A549 (cell line): ENCODE measurements at regions not wholly inside any gene's neighbourhood (a gene's known extent, or its start where the extent isn't known, plus 50 kb on each side); places are given as distances from the start of the nearest gene placed in this dataset.

Experiments
- ATAC-seq, 2 experiments: fragments of 200-7000 bp in 1 of 2; fragments of >200 bp in 1 of 2; cut with Nextera tagmentation in 1 of 2; cut with Tn5 transposase in 1 of 2; 3 replicates each; pipeline versions ENCODE4 v1.8.0 to v1.9.1; 2018 to 2020; ENCODE audit warnings: mild to moderate bottlenecking in 1 of 2, moderate library complexity in 1 of 2
- CTCF ChIA-PET: fragments of 300-600 bp; sonication (Branson Sonifier 250); formaldehyde crosslinking; extraction: SDS; loops from one replicate; lab custom pipeline; 2021; ENCODE audit warnings: antibody characterized with exemption, inconsistent platforms; lab: Yijun Ruan, JAX
- POLR2A ChIA-PET: fragments of 350-600 bp; formaldehyde crosslinking; extraction: SDS; loops from one replicate; lab custom pipeline; 2021; ENCODE audit warnings: antibody characterized with exemption, inconsistent platforms; lab: Yijun Ruan, JAX
- DNase-seq, 2 experiments: peaks; one replicate each; pipeline versions ENCODE4 v3.0.0 to v3.0.0-alpha.2; 2011 to 2016; ENCODE audit warnings: low read depth in 1 of 2, low spot score in 1 of 2
- FAIRE-seq: peaks from 2 replicates; lab custom pipeline; 2011; peaks lifted over from hg19 to GRCh38; lab: Jason Lieb, UNC
- H3K27ac ChIP-seq, 2 experiments: fragments of >200 bp; sonication (Bioruptor Twin); formaldehyde crosslinking; 3 replicates each; pipeline ENCODE4 v1.5.1; 2016 to 2017
- H3K4me1 ChIP-seq: fragments of >200 bp; sonication (Bioruptor Twin); formaldehyde crosslinking; 3 replicates; pipeline ENCODE4 v1.6.1; 2016
- H3K4me2 ChIP-seq: fragments of >200 bp; sonication (Bioruptor Twin); formaldehyde crosslinking; 3 replicates; pipeline ENCODE4 v1.6.1; 2016
- H3K4me3 ChIP-seq: fragments of >200 bp; sonication (Bioruptor Twin); formaldehyde crosslinking; 3 replicates; pipeline ENCODE4 v1.5.1; 2016
- H3K9me3 ChIP-seq: fragments of >200 bp; sonication (Bioruptor Twin); formaldehyde crosslinking; 3 replicates; pipeline ENCODE4 v1.6.1; 2016
- BHLHE40 ChIP-seq: IDR thresholded peaks from 2 replicates; pipeline ENCODE4 v1.6.1; 2012; ENCODE audit warnings: low read depth, low read length, inconsistent platforms
- CBX2 ChIP-seq: fragments of 200-600 bp; sonication (generic); IDR thresholded peaks from 2 replicates; pipeline ENCODE4 v1.6.1; 2016; ENCODE audit warnings: low read depth, mild to moderate bottlenecking, borderline replicate concordance
- CHD2 ChIP-seq: fragments of 150-350 bp; IDR thresholded peaks from 2 replicates; pipeline ENCODE4 v1.6.1; 2014; ENCODE audit warnings: low read length; ENCODE audit not compliant: partially characterized antibody
- EHF ChIP-seq: fragments of 250-450 bp; sonication (Bioruptor Pico); IDR thresholded peaks from 2 replicates; pipeline ENCODE4 v1.5.0; 2020; ENCODE audit warnings: mild to moderate bottlenecking
- FOXS1 ChIP-seq: fragments of 250-450 bp; sonication (Bioruptor Pico); IDR thresholded peaks from 2 replicates; pipeline ENCODE4 v1.5.0; 2020; ENCODE audit warnings: mild to moderate bottlenecking, moderate library complexity
- GATA3 ChIP-seq: IDR thresholded peaks from 2 replicates; pipeline ENCODE4 v1.6.1; 2012; ENCODE audit warnings: borderline replicate concordance
- HES2 ChIP-seq: fragments of >200 bp; sonication (Bioruptor Twin); formaldehyde crosslinking; IDR thresholded peaks from 2 replicates; pipeline ENCODE4 v1.6.1; 2016
- MYC ChIP-seq: IDR thresholded peaks from 2 replicates; pipeline ENCODE4 v1.6.1; 2012; ENCODE audit warnings: mild to moderate bottlenecking, inconsistent platforms, low read length, improper control_type of control experiment, borderline replicate concordance
- NFE2L2 ChIP-seq: fragments of 150-350 bp; conservative IDR thresholded peaks from 2 replicates; pipeline ENCODE4 v1.6.1; 2014; ENCODE audit warnings: low read length
- POLR2A ChIP-seq: IDR thresholded peaks from 2 replicates; pipeline ENCODE4 v1.6.1; 2012; ENCODE audit warnings: mild to moderate bottlenecking, low read length
- POLR2AphosphoS2 ChIP-seq: conservative IDR thresholded peaks from 2 replicates; pipeline ENCODE4 v1.6.1; 2012; ENCODE audit warnings: low read length, improper control_type of control experiment, inconsistent platforms
- RARB ChIP-seq: fragments of 250-450 bp; sonication (Bioruptor Pico); IDR thresholded peaks from 2 replicates; pipeline ENCODE4 v1.8.0; 2021; ENCODE audit warnings: mild to moderate bottlenecking, moderate library complexity
- TP53 ChIP-seq: fragments of 250-450 bp; sonication (Bioruptor Pico); IDR thresholded peaks from 2 replicates; pipeline ENCODE4 v1.5.0; 2021; ENCODE audit warnings: mild to moderate bottlenecking, moderate library complexity
- ZC3H11A ChIP-seq: fragments of 450-650 bp; IDR thresholded peaks from 2 replicates; pipeline ENCODE4 v1.6.1; 2014; ENCODE audit warnings: antibody characterized with exemption, mild to moderate bottlenecking
- ZFP36 ChIP-seq: fragments of 450-650 bp; IDR thresholded peaks from 2 replicates; pipeline ENCODE4 v1.6.1; 2014; ENCODE audit warnings: borderline replicate concordance; ENCODE audit not compliant: partially characterized antibody
- WGBS: methylation state at CpG from one replicate; pipeline ENCODE4 v1.1.6; 2017; ENCODE audit errors: missing lambda C conversion rate; 5-methylcytosine and 5-hydroxymethylcytosine counted together
- TF ChIP-seq, protein P1 (sequence below): fragments of 200-600 bp; sonication (generic); IDR thresholded peaks from 2 replicates; pipeline ENCODE4 v1.6.1; 2016; ENCODE audit warnings: antibody characterized with exemption, mild to moderate bottlenecking, moderate library complexity
- TF ChIP-seq, protein P2 (sequence below): fragments of 150-350 bp; IDR thresholded peaks from 2 replicates; pipeline ENCODE4 v1.6.1; 2014; ENCODE audit warnings: low read depth, mild to moderate bottlenecking, low read length
- TF ChIP-seq, protein P3 (sequence below): IDR thresholded peaks from 2 replicates; pipeline ENCODE4 v1.6.1; 2012

- TF ChIP-seq, protein P1, sequence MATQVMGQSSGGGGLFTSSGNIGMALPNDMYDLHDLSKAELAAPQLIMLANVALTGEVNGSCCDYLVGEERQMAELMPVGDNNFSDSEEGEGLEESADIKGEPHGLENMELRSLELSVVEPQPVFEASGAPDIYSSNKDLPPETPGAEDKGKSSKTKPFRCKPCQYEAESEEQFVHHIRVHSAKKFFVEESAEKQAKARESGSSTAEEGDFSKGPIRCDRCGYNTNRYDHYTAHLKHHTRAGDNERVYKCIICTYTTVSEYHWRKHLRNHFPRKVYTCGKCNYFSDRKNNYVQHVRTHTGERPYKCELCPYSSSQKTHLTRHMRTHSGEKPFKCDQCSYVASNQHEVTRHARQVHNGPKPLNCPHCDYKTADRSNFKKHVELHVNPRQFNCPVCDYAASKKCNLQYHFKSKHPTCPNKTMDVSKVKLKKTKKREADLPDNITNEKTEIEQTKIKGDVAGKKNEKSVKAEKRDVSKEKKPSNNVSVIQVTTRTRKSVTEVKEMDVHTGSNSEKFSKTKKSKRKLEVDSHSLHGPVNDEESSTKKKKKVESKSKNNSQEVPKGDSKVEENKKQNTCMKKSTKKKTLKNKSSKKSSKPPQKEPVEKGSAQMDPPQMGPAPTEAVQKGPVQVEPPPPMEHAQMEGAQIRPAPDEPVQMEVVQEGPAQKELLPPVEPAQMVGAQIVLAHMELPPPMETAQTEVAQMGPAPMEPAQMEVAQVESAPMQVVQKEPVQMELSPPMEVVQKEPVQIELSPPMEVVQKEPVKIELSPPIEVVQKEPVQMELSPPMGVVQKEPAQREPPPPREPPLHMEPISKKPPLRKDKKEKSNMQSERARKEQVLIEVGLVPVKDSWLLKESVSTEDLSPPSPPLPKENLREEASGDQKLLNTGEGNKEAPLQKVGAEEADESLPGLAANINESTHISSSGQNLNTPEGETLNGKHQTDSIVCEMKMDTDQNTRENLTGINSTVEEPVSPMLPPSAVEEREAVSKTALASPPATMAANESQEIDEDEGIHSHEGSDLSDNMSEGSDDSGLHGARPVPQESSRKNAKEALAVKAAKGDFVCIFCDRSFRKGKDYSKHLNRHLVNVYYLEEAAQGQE, result no peak
- no peak for TF ChIP-seq NFE2L2
- no peak for TF ChIP-seq POLR2A
- TF ChIP-seq, protein P2, sequence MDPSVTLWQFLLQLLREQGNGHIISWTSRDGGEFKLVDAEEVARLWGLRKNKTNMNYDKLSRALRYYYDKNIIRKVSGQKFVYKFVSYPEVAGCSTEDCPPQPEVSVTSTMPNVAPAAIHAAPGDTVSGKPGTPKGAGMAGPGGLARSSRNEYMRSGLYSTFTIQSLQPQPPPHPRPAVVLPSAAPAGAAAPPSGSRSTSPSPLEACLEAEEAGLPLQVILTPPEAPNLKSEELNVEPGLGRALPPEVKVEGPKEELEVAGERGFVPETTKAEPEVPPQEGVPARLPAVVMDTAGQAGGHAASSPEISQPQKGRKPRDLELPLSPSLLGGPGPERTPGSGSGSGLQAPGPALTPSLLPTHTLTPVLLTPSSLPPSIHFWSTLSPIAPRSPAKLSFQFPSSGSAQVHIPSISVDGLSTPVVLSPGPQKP, result no peak
- TF ChIP-seq FOXS1 (CRISPR knock-in tag), result no peak
These were observed 69.0 kb downstream of the RBM43 start (continued) for GRCh38 chr2:151192681-151193080.

DNA sequence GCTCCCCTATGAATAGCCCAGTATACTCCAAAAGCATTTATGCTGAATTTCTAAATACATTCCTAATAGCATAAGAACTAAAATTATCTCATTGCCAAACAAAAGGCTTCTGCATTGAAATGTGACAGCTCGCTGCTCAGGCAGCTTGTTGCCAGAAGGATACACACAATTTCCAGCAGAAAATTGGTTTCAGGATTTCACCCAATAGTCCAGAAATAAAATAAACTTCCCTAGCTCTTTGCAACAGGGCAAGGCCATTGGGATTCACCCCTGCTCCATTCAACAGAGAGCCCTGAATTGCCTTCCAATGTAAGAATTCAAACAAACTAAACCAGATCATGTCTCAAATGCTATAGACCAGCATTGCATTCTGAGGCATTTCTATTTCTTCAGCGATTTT lies 70.7 kb downstream of the RBM43 start:
- CTCF ChIA-PET, result interaction anchor here (1.4 kb wide), 1 partner anchor 48 kb away, joined by 4 read pairs; no protein-coding TSS in a partner anchor

More for the DNA sequence above, 70.7 kb downstream of the RBM43 start:
- no peak for DNase-seq
- Histone ChIP-seq H3K4me2 (no peak overlapping the region), H3K27ac (no peak overlapping the region), H3K4me1 (no peaks in the 10 kb centered on the region), H3K4me3 (no peak overlapping the region), H3K9me3 (no peaks in the 10 kb centered on the region)
- TF ChIP-seq GATA3, result no peak
- TF ChIP-seq CHD2, result no peak
- no peak for TF ChIP-seq TP53
- TF ChIP-seq HES2, result no peak
- no peak for TF ChIP-seq BHLHE40
- TF ChIP-seq ZC3H11A, result no peak
- no peak for TF ChIP-seq POLR2AphosphoS2
- no peak for TF ChIP-seq NFE2L2
- TF ChIP-seq RARB (CRISPR knock-in tag), result no peak
- TF ChIP-seq ZFP36, result no peak
- TF ChIP-seq EHF (CRISPR knock-in tag), result no peak
- TF ChIP-seq MYC, result no peak
- TF ChIP-seq, protein P3, sequence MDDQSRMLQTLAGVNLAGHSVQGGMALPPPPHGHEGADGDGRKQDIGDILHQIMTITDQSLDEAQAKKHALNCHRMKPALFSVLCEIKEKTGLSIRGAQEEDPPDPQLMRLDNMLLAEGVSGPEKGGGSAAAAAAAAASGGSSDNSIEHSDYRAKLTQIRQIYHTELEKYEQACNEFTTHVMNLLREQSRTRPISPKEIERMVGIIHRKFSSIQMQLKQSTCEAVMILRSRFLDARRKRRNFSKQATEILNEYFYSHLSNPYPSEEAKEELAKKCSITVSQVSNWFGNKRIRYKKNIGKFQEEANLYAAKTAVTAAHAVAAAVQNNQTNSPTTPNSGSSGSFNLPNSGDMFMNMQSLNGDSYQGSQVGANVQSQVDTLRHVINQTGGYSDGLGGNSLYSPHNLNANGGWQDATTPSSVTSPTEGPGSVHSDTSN, result no peak
- TF ChIP-seq CBX2, result no peak
- TF ChIP-seq, protein P1, result no peak
- FAIRE-seq, result no peak
- POLR2A ChIA-PET, result no interaction called here
- WGBS, result 29% methylated on average over 2 of the region's 2 CpGs
- ATAC-seq, result no peak
